GM23338 (cell line): ENCODE measurements at regions not wholly inside any gene's neighbourhood (a gene's known extent, or its start where the extent isn't known, plus 50 kb on each side); places are given as distances from the start of the nearest gene placed in this dataset.

ENCODE experiments used
- CREB1 ChIP-seq: fragments of 250-450 bp; sonication (Bioruptor Pico); IDR thresholded peaks from 2 replicates; pipeline ENCODE4 v1.5.0; 2020; ENCODE audit warnings: low read depth, mild to moderate bottlenecking, moderate library complexity
- CTCF ChIP-seq, 2 experiments: fragments of 200-600 bp in 1 of 2; sonication (generic) in 1 of 2; conservative IDR thresholded peaks; 2 replicates each; pipeline versions ENCODE4 v1.5.1 to v1.6.1; 2016 to 2017; ENCODE audit warnings: antibody characterized with exemption in 2 of 2, low read depth in 2 of 2, mild to moderate bottlenecking in 2 of 2, moderate library complexity in 1 of 2
- EZH2 ChIP-seq: fragments of 200-600 bp; sonication (generic); IDR thresholded peaks from one replicate; pipeline ENCODE4 v1.8.0; 2017; ENCODE audit warnings: antibody characterized with exemption, mild to moderate bottlenecking, low read depth; ENCODE audit not compliant: unreplicated experiment
- EZH2phosphoT487 ChIP-seq: fragments of 200-600 bp; sonication (generic); IDR thresholded peaks from one replicate; pipeline ENCODE4 v1.8.1; 2018; ENCODE audit warnings: antibody characterized with exemption; ENCODE audit not compliant: unreplicated experiment
- JUNB ChIP-seq: IDR thresholded peaks from one replicate; pipeline ENCODE4 v1.6.1; 2016; ENCODE audit warnings: antibody characterized with exemption; ENCODE audit not compliant: unreplicated experiment
- POLR2AphosphoS5 ChIP-seq: IDR thresholded peaks from 2 replicates; pipeline ENCODE4 v1.6.1; 2016; ENCODE audit warnings: antibody characterized with exemption, low read depth
- REST ChIP-seq: IDR thresholded peaks from one replicate; pipeline ENCODE4 v1.6.1; 2018; ENCODE audit warnings: antibody characterized with exemption; ENCODE audit not compliant: unreplicated experiment
- ZNF114 ChIP-seq: fragments of 250-450 bp; sonication (Bioruptor Pico); IDR thresholded peaks from 2 replicates; pipeline ENCODE4 v1.5.0; 2020; ENCODE audit warnings: mild to moderate bottlenecking, moderate library complexity
- ZNF462 ChIP-seq: fragments of 250-450 bp; sonication (Bioruptor Pico); IDR thresholded peaks from 2 replicates; pipeline ENCODE4 v1.5.0; 2020; ENCODE audit warnings: mild to moderate bottlenecking, moderate library complexity

DNA sequence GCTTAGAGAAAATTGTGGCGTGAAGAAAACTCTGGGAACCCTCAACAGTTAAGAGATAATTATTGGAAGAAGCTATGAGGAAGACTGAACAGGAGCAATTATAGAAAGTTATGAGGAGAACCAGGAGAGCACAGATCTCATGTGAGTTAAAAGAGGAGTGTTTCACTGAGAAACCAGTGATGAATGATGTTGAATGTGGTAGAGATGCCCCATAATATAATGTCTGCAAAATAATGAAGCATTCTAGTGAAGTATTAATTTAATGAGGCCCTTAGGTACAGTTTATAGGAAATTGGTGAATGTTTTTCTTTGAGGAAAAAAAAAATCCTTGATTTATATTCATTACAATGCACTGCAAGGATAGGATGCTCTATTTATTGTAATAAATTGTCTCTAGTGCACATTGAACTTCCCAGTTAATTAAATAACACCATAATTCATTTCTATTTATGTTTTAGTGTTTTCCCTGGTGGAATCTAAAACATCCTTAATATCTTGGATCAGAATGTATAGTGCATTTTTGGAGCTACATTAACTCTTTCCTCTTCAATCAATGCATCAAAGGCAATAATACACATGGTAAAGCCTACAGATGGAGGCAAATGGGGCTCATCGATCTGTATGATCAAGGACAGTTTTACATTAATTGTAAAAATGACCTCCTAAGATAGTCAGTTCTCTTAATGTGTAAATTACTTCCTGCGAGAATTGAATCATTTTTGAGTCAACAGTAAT lies 91.4 kb upstream of the EYS start:
- TF ChIP-seq CTCF (conservative IDR thresholded peaks at IDR 0.05; ENCODE audit: low read depth in 2 of 2) (no peak), JUNB (no peak), EZH2 (no peak), POLR2AphosphoS5 (no peak), ZNF114 (CRISPR knock-in tag) (no peak), REST (no peak), EZH2phosphoT487 (no peak), CREB1 (no peak), ZNF462 (no peak)
